SK-N-SH treated with all-trans-retinoic acid at 6 μM for 48 hours (cell line): ENCODE measurements at regions not wholly inside any gene's neighbourhood (a gene's known extent, or its start where the extent isn't known, plus 50 kb on each side); places are given as distances from the start of the nearest gene placed in this dataset.

Source experiments
- ARNTL ChIP-seq: fragments of 450-650 bp; formaldehyde crosslinking; IDR thresholded peaks from 2 replicates; pipeline ENCODE4 v1.5.0; 2020; ENCODE audit warnings: low read depth, mild to moderate bottlenecking, moderate library complexity, borderline replicate concordance
- CSDC2 ChIP-seq: fragments of 250-450 bp; sonication (Bioruptor Pico); IDR thresholded peaks from 2 replicates; pipeline ENCODE4 v1.5.0; 2020; ENCODE audit warnings: mild to moderate bottlenecking, moderate library complexity
- ISL1 ChIP-seq: fragments of 250-450 bp; sonication (Bioruptor Pico); IDR thresholded peaks from 2 replicates; pipeline ENCODE4 v2.1.2; 2022; ENCODE audit warnings: mild to moderate bottlenecking, moderate library complexity
- OSR1 ChIP-seq: fragments of 250-450 bp; sonication (Bioruptor Pico); IDR thresholded peaks from 2 replicates; pipeline ENCODE4 v1.8.0; 2022; ENCODE audit warnings: moderate library complexity, mild to moderate bottlenecking, inconsistent platforms
- PATZ1 ChIP-seq: fragments of 250-450 bp; sonication (Bioruptor Pico); IDR thresholded peaks from 2 replicates; pipeline ENCODE4 v1.8.0; 2020; ENCODE audit warnings: mild to moderate bottlenecking, moderate library complexity, borderline replicate concordance
- POU6F1 ChIP-seq: fragments of 250-450 bp; sonication (Bioruptor Pico); IDR thresholded peaks from 2 replicates; pipeline ENCODE4 v1.8.0; 2021; ENCODE audit warnings: low read depth, mild to moderate bottlenecking, moderate library complexity, borderline replicate concordance
- PPARA ChIP-seq: fragments of 250-450 bp; sonication (Bioruptor Pico); IDR thresholded peaks from 2 replicates; pipeline ENCODE4 v1.5.0; 2020; ENCODE audit warnings: mild to moderate bottlenecking, borderline replicate concordance
- RARB ChIP-seq: fragments of 250-450 bp; sonication (Bioruptor Pico); IDR thresholded peaks from 2 replicates; pipeline ENCODE4 v1.8.0; 2021; ENCODE audit warnings: mild to moderate bottlenecking, moderate library complexity
- TCF4 ChIP-seq: fragments of 250-450 bp; sonication (Bioruptor Pico); IDR thresholded peaks from 2 replicates; pipeline ENCODE4 v1.8.0; 2021; ENCODE audit warnings: mild to moderate bottlenecking, moderate library complexity, borderline replicate concordance
- ZC3H10 ChIP-seq: fragments of 250-450 bp; sonication (Bioruptor Pico); IDR thresholded peaks from 2 replicates; pipeline ENCODE4 v1.5.1; 2021; ENCODE audit warnings: mild to moderate bottlenecking, moderate library complexity
- ZFP3 ChIP-seq: fragments of 250-450 bp; sonication (Bioruptor Pico); IDR thresholded peaks from 2 replicates; pipeline ENCODE4 v1.5.0; 2020; ENCODE audit warnings: mild to moderate bottlenecking, moderate library complexity
- ZFP30 ChIP-seq: fragments of 450-650 bp; formaldehyde crosslinking; IDR thresholded peaks from 2 replicates; pipeline ENCODE4 v1.5.0; 2022; ENCODE audit warnings: mild to moderate bottlenecking, moderate library complexity
- ZNF565 ChIP-seq: fragments of 450-650 bp; formaldehyde crosslinking; conservative IDR thresholded peaks from 2 replicates; pipeline ENCODE4 v1.5.0; 2020; ENCODE audit warnings: low read depth, mild to moderate bottlenecking, moderate library complexity
- ZNF8 ChIP-seq: fragments of 450-650 bp; formaldehyde crosslinking; IDR thresholded peaks from 2 replicates; pipeline ENCODE4 v1.5.0; 2020; ENCODE audit warnings: mild to moderate bottlenecking, moderate library complexity

- no peak for TF ChIP-seq TCF4 (CRISPR knock-in tag)
- TF ChIP-seq OSR1 (CRISPR knock-in tag), result no peak
- TF ChIP-seq ZNF565 (CRISPR knock-in tag), result no peak
- no peak for TF ChIP-seq ZFP30 (CRISPR knock-in tag)
- TF ChIP-seq ZFP3 (CRISPR knock-in tag), result no peak
- TF ChIP-seq RARB (CRISPR knock-in tag), result no peak
- TF ChIP-seq ARNTL, result no peak
- no peak for TF ChIP-seq PPARA (CRISPR knock-in tag)
- TF ChIP-seq POU6F1 (CRISPR knock-in tag), result no peak
- TF ChIP-seq ZC3H10 (CRISPR knock-in tag), result no peak
- no peak for TF ChIP-seq PATZ1 (CRISPR knock-in tag)
- TF ChIP-seq ISL1 (CRISPR knock-in tag), result no peak
- no peak for TF ChIP-seq CSDC2 (CRISPR knock-in tag)
- TF ChIP-seq ZNF8 (CRISPR knock-in tag), result no peak
These were observed 556.1 kb downstream of the PLOD2 start for GRCh38 chr3:145604851-145605250.
